Cardiac fibroblast (primary cell): ENCODE measurements at regions not wholly inside any gene's neighbourhood (a gene's known extent, or its start where the extent isn't known, plus 50 kb on each side); places are given as distances from the start of the nearest gene placed in this dataset.

Source experiments
- DNase-seq, 2 donors: peaks; one replicate each; pipeline versions ENCODE4 v3.0.0 to v3.0.0-alpha.2; 2010; ENCODE audit warnings: low read depth in 2 of 2
- H3K4me3 ChIP-seq, 2 donors: replicated peaks in 1 of 2; 1 replicate in 1 of 2; 2 replicates in 1 of 2; pipeline ENCODE4 v1.5.1; 2011; ENCODE audit warnings: low read depth in 2 of 2, low read length in 2 of 2, mild to moderate bottlenecking in 2 of 2, moderate library complexity in 1 of 2
- TF ChIP-seq, protein P1 (sequence below): IDR thresholded peaks from one replicate; pipeline ENCODE4 v1.5.1; 2011; ENCODE audit warnings: low read depth, mild to moderate bottlenecking, low read length, inconsistent platforms

DNA sequence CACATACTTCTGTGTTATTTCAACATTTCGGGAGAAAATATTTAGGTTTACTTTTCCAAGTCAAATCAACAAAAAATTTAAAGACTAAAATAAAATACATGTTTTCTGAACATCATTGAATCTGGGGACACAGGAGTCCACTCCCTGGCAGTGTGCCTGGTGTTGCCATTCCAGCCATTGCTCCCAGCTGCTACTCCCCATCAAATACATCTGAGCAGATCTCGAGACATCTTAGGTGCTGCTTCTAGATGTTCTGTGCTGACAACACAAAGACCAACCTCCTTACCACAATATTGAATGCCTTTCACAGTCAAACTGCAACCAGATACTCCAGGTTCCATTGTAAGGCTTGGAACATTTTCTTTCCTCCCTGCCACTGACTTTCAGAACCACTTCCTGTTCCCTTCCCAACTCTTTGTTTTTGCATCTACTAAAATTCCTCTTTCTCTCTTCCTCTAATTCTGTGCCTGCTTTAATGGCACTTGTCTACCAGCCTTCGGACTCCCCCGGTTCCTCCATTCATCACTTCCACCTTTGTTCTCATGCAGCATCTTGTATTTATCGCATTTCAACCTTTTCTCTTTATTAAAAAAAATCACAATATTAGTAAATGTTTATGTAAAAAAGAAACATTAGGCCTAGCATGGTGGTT is 81.1 kb upstream of the SLC4A7 start:
- no peak overlapping the region for H3K4me3 ChIP-seq
- TF ChIP-seq, protein P1, sequence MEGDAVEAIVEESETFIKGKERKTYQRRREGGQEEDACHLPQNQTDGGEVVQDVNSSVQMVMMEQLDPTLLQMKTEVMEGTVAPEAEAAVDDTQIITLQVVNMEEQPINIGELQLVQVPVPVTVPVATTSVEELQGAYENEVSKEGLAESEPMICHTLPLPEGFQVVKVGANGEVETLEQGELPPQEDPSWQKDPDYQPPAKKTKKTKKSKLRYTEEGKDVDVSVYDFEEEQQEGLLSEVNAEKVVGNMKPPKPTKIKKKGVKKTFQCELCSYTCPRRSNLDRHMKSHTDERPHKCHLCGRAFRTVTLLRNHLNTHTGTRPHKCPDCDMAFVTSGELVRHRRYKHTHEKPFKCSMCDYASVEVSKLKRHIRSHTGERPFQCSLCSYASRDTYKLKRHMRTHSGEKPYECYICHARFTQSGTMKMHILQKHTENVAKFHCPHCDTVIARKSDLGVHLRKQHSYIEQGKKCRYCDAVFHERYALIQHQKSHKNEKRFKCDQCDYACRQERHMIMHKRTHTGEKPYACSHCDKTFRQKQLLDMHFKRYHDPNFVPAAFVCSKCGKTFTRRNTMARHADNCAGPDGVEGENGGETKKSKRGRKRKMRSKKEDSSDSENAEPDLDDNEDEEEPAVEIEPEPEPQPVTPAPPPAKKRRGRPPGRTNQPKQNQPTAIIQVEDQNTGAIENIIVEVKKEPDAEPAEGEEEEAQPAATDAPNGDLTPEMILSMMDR, result no peak

DNA sequence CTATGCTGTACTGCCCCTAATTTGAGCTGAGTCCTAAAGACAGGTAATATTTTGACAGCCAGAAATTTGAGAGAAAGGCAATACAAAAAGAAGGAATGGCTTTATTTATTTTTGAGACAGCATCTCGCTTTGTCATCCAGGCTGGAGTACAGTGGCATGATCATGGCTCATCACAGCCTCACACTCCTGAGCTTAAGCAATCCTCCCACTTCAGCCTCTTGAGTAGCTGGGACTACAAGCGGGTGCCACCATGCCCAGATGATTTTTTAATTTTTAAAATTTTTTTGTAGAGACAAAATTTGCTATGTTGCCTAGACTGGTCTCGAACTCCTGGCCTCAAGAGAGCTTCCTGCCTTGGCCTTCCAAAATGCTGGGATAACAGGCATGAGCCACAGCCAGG is 77.4 kb upstream of the SLC4A7 start:
- DNase-seq, result no peak
- TF ChIP-seq, protein P1, result no peak
- no peak overlapping the region for H3K4me3 ChIP-seq

More for the DNA sequence above, 81.1 kb upstream of the SLC4A7 start:
- DNase-seq, result no peak

GRCh38 chr3:27560484-27561056 is 76.4 kb upstream of the SLC4A7 start:
- no peak overlapping the region for H3K4me3 ChIP-seq
- TF ChIP-seq, protein P1, result no peak
- peak in 1 of 2 donors; percentile 34 for DNase-seq

DNA sequence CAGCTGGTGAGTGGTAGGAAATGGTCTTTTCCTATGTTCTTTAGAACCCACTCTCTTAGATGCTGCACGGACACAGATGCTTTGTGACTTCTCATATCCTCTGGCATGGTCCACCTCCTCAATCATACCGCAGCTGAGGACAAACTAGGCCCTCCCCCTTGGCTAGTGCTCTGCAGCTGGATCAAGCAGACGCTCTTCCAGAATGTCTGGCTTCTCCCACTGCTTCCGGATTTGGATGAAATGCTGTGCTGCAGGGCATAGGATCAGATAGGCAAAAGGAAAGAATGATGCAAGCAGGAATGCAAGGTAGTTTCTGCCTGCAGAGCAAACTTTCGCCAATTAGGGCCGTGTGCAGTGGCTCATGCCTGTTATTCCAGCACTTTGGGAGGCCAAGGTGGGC is 75.7 kb upstream of the SLC4A7 start:
- peak; percentile 73 to 91 for DNase-seq
- H3K4me3 ChIP-seq, result no peak overlapping the region
- TF ChIP-seq, protein P1, result no peak

GRCh38 chr3:27559381-27559780 is 75.2 kb upstream of the SLC4A7 start:
- TF ChIP-seq, protein P1, result no peak
- H3K4me3 ChIP-seq, result no peak overlapping the region
- no peak for DNase-seq

DNA sequence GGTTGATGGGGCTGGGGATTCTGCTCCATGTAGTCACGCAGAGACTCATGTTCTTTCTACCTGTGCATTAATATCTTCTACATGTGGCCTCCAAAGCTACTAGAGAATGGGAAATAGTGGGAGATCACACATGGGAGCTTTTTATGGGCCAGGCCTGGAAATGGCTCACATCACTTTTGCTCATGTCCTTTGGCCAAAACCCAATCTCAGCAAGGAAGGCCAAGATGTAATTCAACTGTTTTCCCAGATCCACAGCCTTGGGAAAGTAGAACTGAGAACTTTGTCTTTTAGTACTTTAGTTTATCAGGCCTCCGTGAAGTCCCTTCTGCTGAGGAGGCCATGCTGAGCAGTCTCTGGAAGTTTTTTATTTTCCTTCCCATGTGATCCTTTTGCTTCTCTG is 73.2 kb upstream of the SLC4A7 start:
- H3K4me3 ChIP-seq, result no peak overlapping the region
- TF ChIP-seq, protein P1, result no peak
- DNase-seq, result no peak
